ENCODE measurements at regions not wholly inside any gene's neighbourhood (a gene's known extent, or its start where the extent isn't known, plus 50 kb on each side); places are given as distances from the start of the nearest gene placed in this dataset.
A peak's percentile ranks its signal among the peaks of the same experiment; 100 is the strongest.

DNA sequence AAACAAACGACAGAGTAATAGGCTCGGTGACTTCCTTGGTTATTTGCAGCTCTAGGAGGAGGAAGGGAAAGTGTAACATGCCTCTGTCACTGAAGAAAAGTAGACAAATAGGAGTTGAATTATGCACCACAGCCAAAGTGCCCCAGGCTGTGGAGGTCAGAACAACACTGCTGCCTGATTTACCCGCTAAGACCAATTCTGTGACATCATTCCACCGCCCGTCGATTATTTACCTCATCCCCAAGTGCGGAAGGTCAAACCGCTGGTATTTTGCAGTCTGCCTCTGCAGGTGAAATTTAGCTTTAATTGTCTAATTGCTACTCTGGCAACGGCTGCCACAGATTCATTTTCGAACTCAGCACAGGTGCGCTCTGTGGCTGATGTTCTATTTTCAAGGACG is 106.3 kb upstream of the PRICKLE2 start (continued):
- TF ChIP-seq, protein P1, sequence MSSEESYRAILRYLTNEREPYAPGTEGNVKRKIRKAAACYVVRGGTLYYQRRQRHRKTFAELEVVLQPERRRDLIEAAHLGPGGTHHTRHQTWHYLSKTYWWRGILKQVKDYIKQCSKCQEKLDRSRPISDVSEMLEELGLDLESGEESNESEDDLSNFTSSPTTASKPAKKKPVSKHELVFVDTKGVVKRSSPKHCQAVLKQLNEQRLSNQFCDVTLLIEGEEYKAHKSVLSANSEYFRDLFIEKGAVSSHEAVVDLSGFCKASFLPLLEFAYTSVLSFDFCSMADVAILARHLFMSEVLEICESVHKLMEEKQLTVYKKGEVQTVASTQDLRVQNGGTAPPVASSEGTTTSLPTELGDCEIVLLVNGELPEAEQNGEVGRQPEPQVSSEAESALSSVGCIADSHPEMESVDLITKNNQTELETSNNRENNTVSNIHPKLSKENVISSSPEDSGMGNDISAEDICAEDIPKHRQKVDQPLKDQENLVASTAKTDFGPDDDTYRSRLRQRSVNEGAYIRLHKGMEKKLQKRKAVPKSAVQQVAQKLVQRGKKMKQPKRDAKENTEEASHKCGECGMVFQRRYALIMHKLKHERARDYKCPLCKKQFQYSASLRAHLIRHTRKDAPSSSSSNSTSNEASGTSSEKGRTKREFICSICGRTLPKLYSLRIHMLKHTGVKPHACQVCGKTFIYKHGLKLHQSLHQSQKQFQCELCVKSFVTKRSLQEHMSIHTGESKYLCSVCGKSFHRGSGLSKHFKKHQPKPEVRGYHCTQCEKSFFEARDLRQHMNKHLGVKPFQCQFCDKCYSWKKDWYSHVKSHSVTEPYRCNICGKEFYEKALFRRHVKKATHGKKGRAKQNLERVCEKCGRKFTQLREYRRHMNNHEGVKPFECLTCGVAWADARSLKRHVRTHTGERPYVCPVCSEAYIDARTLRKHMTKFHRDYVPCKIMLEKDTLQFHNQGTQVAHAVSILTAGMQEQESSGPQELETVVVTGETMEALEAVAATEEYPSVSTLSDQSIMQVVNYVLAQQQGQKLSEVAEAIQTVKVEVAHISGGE (CRISPR knock-in tag; IDR thresholded peaks at IDR 0.05): no peak; a peak in 1 of 6 replicates
- TF ChIP-seq NFIX (CRISPR knock-in tag; IDR thresholded peaks at IDR 0.05; ENCODE audit: low read depth) (no peak), NFYB (IDR thresholded peaks at IDR 0.05; ENCODE audit: extremely low read depth, insufficient read length) (no peak)

DNA sequence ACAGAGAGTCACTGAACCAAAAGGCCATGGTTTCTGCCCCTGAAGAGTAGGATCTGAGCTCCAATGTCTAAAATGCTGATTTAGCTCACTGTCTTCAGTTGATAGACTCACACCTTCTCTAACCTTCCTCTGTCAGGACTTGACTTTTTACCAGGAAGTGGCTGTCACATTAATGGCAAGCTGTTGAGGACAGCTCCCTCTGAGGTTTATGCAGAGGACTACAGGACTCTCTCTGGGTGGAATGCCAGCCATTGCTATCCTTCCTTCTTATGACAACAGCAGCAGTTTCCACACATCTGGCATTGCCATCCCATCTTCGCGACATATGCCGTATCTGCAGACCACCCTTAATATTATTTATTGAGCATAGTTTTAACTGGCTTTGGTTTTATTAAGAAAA is 103.8 kb upstream of the PRICKLE2 start:
- Histone ChIP-seq H3K27me3 (ENCODE audit: control insufficient read depth in 2 of 2, insufficient read depth in 2 of 2, low read length in 2 of 2) (no peaks in the 10 kb centered on the region), H3K9ac (ENCODE audit: insufficient read depth in 1 of 2, low read depth in 2 of 2, low read length in 2 of 2) (no peak overlapping the region), H4K20me1 (replicated peaks; ENCODE audit: control insufficient read depth, insufficient read depth, low read length) (no peaks in the 10 kb centered on the region), H3K27ac (ENCODE audit: extremely low read depth, low read depth, low read length) (no peak overlapping the region), H3K9me3 (replicated peaks; ENCODE audit: control insufficient read depth, insufficient read depth, low read depth, low read length) (no peaks in the 10 kb centered on the region), H3K4me1 (replicated peaks in 1 of 2; ENCODE audit: control insufficient read depth in 2 of 2, insufficient read depth in 2 of 2, low read length in 2 of 2) (no peaks in the 10 kb centered on the region), H3K4me3 (no peak overlapping the region), H2AFZ (ENCODE audit: low read depth, low read length) (no peak overlapping the region), H3K79me2 (ENCODE audit: control insufficient read depth, insufficient read depth, low read length) (no peaks in the 10 kb centered on the region), H3K9me1 (ENCODE audit: control insufficient read depth, insufficient read depth, low read length) (no peaks in the 10 kb centered on the region), H3K4me2 (ENCODE audit: insufficient read depth, low read length) (no peak overlapping the region), H3K36me3 (ENCODE audit: control insufficient read depth, insufficient read depth, low read length) (no peaks in the 10 kb centered on the region)
- in situ Hi-C loops (cut with MboI): no loop called here
- ATAC-seq: no peak
- no peak for FAIRE-seq
- POLR2A ChIA-PET: no interaction called here
- no TSS peak for BruUV-seq (replicated peaks)
- TF ChIP-seq, protein P1 (CRISPR knock-in tag; IDR thresholded peaks at IDR 0.05): peak in 1 of 3 experiments; percentile 66; a peak in 2 of 6 replicates
- TF ChIP-seq TSC22D4 (tag; IDR thresholded peaks at IDR 0.05): no peak
- 6% methylated on average over 3 of the region's 3 CpGs for WGBS (ENCODE audit: insufficient coverage, low coverage, missing lambda C conversion rate)
- CTCF ChIA-PET (ENCODE audit: low intra/inter-chr PET ratio): no interaction called here
- intact Hi-C loops (cut with micrococcal nuclease): no loop called here
- no peak for DNase-seq (ENCODE audit: extremely low read depth in 1 of 4, low spot score in 3 of 4)
